Ecto neural progenitor cell (in vitro differentiated cells): ENCODE measurements at regions not wholly inside any gene's neighbourhood (a gene's known extent, or its start where the extent isn't known, plus 50 kb on each side); places are given as distances from the start of the nearest gene placed in this dataset.

Experiments used
- DNase-seq: peaks from one replicate; pipeline ENCODE4 v3.0.0-alpha.2; 2018; ENCODE audit warnings: low spot score

DNA sequence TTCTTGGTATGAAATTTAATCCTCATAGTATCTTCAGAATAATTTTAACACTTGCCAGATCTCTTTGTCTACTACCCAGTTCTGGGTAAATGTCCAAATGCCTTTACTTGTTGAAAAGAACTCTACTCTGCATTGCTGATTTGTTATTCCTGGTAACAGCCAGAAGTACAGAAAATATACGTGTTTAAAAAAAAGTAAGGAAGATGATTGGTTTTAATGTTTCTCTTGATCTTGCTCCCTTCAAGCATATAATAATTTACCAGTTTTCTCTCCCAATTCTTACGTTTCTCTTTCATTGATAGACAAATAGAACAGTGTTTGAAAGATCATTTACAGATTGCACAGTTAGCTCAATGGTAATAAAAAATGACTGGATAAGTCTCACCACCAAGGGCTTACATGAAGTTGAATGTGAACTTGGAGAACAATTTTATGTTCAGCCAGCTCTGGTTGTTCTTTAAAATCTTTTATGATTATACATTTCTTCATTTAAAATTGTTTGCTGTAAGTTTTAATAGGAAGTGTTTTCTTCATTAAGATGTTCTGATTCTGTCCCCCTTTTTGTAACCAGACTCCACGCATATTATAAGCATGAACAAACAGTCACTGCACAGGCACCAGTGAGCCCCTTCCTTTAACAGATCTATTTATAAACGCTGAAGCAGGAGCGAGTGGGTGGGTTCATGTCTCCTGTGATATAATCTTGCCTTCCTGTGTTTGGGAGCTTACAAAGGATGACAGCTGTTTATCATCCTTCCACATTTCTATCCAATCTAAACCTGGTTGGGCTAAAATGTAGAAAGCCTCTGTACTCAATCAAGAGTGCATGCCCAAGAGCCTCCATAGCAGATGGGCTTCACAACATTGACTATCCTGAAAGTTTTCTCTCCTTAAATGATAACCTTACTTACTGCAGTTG, 299.5 kb downstream of the PRL start:
- DNase-seq: no peak

DNA sequence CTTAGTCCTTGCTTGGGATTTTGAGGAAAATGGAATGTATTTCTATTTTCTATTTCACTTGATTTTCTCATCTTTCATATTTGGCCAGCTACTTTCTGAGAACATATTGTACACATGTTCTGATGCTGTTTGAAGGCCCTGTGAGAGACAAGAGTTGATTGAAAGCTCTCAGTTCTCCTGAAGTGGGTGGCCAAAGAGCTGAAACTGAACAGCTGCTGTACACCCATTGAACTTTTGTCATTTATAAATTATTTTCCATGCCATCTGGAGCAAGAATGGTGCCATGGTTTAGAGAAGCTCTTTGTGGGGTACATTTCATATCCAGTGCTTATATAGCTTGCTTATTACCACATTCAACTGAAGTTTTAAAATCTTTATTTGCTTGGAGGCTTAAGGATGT, 298.3 kb downstream of the PRL start:
- DNase-seq: no peak

DNA sequence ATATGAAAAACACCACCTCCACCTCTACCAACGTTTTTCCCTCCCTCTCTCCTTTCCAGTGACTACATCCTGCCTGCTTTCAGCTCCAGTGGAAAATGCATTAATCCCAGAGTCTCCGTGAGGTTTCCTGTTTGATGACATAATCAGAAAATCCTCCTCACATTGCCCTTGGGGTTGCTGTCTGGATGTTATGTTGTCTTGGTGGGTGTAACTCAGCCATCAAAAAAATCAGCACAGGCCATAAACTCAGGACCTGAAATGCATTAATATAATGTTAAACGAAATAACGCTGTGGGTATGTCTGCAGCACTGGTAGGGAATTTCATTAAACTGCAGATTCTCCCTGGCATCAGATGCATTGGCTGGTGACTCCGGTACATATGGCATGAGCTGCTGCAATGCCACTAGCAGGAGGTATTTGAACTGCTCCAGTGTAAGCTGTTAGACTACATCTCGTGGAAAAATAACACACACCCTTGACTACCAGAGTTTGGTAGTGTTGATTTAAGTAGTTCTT, 297.8 kb downstream of the PRL start:
- DNase-seq: no peak

DNA sequence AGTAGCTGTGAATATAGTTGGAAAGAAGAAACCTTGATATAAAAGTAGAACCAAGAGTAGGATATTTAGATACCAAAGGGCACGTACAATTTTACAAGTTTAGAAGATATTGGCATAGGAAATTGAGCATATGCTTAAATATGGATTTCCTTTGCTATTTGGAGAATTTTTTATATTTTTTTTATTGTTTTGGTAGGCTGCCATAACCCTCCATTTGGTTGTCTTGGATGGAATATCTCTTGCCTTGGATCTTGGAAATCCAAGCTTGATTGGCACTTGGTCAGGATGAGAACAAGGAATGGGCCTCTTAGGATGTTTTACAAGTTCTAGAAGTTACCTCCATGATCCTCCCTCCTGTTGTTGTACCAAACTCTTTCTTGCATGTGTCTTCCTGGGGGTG, 297.1 kb downstream of the PRL start:
- DNase-seq: no peak

DNA sequence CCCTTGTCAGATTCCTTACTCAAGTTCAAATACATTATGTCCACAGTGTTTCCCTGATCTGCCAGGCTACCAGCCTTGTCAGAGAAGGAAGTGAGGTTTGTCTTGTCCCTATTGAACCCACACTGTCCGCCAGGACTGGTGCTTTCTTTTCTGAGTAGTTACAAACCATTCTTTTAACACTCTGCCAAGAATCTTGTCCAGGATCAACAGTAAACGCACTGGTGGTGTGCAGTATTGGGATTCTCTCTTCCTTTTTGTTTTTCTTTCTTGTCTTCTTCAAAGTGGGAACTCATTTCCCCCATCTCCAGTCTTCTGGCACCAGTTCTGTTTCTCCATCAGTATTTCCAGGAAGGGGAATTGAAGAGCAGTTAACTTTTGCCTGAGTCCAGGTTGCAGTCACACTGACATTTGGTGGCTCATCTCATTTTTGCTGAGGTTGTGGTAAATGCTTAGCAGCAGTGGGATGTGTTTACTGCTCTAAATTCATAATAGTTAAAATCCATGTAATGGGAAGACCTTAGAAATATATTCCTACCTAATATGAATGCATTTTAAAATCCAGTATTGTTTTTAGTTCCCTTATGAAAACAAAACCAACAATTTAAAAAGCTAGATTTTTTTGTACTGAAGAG, 295.3 kb downstream of the PRL start:
- no peak for DNase-seq

DNA sequence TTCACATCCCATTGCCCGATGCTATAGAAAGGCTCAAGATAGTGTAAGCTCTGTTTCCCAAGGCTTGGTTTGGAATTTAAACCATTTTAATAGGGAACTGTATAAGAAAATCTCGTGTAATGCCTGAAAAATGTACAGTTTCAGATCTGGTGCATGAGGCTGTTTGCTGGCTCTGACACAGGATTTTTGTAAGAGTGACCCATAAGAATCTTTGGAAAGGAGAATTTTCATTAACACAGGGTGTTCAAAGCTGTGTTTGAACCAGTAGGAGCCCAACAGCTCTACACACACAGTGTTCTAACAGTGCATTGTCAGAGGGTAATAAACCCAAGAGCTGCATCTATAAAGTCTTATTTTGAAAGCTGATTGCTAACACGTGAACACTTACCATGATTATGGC, 293.5 kb downstream of the PRL start:
- DNase-seq: no peak

DNA sequence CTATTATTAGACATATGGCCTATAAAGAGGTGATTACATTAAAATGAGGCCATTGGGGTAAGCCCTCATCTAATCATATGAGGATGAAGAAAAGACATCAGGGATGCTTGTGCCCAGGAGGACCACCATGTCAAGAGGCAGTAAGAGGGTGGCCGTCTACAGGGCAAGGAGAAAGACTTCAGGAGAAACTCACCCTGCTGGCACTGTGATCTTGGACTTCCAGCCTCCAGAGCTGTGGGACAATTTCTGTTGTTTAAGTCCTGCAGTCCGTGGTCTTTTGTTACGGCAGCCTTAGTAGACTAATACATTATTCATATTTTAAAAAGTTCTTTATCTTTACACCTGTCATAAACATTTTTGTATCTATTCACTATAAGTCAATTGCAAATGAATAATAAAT, 290.0 kb downstream of the PRL start:
- DNase-seq: no peak

DNA sequence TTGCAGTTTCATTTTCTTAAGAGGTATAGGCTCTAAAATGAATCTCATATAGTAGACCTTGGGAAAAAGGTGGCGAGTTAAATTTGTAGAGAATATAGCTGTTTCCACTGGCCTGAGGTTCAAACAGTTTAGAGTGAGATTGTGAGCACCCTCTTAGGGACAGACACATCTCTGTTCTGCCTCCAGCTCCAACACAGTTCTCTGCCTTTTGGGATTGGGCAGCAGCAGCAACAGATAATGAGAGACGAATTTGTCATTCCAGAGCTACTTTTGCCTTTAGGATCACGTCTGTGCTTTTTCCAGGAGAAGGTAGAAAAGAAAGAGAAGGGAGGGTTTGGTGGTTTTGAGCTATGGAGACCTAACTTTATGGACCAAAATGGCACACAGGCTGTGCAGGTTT, 289.4 kb downstream of the PRL start:
- DNase-seq: no peak

DNA sequence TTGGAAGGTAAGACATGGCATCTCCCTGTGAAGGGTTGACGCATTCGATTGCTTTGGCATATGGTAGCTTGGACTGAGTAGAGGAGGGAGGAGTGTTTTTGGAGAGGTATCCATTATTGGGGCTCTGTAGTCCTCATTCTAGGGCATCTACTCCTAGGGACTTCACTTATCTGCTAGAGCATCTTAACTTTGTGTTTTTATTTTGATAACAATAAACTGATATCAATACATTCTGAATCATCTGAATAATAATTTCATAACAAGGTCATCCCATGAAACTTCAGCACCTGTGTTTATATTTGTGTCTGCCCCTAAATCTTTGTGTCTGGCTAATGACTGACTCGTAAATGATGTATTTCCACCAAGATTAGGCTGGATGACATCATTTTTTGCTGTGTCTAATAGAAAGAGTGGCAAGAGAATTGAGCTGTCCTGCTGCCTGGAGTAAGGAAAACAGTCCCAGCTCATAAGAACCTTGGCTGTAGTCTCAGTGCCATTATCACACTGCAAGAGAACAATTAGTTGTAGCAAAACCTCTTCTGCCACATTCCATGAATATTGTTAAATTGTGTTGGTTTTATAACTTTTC, 288.5 kb downstream of the PRL start:
- DNase-seq: no peak

DNA sequence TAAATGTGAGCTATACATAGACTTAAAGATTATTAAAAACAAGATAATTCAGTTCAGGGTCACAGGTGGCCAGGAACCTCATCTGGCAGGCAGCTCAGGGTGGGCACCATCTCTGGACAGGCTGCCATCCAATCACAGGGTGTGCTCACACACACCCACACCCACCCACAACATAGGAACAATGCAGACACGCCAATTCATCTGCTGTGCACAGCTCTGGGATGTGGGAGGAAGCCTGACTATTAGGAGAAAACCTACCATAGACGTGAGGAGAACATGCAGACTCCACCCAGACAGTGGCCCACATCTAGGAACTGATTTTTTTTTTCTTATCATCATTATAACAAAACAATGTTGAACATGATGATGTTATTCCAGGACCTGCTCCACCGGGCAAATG, 286.7 kb downstream of the PRL start:
- DNase-seq: no peak

DNA sequence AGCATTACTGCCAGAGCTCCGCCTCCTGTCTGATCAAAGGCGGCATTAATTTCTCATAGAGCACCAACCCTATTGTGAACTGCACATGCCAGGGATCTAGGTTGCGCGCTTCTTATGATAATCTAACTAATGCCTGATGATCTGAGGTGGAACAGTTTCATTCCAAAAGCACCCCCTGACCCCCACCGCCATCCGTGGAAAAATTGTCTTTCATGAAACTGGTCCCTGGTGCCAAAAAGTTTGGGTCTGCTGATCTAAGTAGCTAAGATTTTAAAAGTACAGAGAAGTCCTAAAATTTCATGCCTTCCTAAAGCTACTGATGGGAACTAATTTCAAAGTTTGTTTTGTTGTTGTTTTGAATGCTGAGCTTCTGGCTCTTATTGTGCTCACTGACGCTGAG, 281.6 kb downstream of the PRL start:
- DNase-seq: no peak

DNA sequence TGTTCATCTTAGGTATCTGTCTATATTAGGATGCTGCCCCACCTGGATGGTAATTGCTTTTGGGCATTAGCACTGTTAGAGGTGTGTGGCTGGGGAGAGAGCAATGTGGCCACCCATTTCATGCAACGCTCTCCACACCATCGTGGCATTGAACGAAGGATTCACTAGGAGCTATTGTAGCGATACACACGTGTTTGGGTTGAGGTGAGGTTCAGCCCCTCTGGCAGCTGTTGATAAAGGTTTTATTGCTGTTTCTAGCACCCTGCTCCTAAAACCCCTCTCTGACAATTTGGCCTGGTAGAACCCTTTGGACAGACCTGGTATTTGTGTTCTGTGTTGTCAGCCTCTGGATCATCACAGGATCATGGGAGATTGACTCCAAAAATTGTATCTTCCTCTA, 280.9 kb downstream of the PRL start:
- DNase-seq: no peak

DNA sequence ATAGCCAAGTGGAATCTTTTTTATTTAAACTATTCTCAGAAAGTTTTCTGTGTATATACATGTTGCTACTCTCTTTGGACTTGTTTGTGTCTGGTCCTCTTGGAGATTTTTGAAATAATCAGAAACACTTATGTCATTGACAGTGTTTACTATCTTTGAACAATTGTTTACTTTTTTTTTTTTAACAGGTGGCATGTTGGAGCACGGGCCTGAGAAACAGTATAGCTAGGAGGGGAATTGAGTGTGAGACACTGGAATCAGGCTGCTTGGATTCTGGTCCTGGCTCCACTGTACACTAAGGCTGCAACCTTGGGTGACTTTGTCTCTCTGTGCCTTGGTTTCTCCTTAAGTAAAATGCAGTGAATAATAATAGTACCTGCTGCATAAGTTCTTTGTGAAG, 279.6 kb downstream of the PRL start:
- no peak for DNase-seq

DNA sequence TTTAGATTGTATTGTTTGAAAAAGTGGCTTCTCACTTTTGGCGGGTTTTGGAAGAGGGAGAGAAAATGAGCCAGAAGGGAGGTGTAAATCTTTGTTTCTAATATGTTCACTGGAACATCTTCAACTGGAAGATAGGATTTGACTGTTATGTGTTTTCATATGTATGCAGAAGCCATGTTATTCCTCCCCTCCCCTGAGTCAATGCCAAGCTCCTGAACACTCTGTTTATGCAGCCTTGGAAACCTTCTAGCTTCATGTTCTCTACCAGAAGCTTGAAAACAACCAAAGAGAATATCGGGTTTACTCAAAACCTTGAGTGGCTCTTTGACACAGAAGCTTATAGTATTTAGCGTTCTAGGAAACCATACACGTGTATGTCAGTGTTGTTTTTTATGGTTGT, 279.1 kb downstream of the PRL start:
- DNase-seq: no peak

DNA sequence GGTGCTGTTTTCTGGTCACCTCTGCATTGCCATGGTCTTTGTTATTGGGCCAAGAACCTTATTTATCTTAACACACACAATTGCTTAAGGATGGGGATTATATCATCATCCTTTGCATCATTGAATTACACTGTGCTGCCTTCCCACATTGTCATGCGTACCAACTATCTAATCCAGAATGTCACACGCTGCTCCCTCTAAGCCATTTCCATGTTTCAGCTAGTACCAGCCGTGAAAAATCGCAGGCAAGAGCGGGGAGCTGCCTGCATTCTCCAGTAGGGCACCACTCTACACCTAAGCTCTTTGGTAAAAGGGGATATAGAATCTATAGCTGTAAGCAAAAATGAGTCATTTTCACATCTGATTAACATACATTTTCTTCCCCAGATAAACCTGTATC, 277.0 kb downstream of the PRL start:
- no peak for DNase-seq

DNA sequence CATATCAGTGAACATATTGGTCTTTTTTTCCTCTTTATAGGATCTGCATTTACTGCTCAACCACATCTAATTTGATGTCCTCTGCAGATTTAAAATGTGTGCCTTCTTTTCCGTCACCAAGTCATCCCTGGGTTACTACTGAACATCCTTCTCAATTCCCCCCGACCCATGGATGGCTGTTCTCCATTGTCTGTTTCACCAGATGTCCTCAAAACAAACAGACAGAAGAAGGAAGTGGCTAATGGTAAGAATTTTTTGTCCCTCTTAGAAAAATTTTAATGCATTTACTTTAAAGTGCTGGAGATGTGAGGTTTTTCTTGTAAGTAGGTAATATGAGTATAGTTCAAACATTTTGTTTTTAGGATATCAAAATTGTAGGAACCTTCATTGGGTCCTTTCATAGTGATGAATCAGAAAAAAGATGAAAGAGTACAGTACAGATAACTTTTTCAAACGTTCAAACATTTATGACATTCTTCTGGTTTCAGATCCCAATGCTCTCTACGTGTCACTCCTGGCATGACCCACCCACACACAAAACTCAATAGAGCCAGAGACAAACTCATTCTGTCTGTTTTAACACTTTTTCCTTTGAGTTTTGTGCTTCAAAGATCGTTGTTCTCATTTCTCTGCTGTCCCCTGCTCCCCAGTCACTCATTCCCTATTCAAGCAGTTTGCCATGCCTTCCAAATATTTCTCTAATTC, 276.4 kb downstream of the PRL start:
- DNase-seq: no peak

DNA sequence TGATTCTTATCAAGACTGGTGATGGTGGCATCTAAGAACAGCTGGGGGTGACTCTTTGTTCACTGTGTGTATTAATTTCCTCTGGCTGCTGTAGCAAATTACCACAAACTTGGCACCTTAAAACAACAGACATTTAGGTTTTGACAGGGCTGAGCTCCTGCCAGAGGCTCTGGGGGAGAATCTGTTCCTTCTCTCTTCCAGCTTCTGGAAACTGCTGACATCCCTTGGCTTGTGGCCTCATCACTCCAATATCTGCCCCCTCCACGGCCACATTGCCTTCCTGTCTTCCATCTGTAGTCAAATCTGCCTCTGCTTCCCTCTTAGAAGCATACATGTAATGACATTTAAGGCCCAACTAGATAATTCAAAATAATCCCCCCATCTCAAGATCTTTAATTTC, 274.9 kb downstream of the PRL start:
- no peak for DNase-seq

DNA sequence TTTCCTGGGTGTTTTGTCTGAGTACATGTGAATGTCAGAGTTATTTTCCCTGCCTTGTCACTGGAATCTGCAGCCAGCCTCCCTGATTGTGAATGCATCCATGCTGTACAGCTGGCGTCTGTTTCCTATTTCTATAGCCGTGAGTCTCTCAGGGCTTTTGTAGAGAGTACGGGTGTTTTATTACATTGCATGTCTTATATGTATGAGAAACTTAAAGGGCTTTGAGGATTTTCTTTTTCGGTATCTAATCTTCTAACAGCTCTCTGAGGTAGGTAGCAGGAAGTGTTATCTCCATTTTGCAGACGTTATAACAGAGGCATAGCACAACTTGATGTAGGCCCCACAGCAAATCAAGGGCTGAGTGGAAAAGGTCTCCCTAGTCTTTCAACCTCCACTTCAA, 272.9 kb downstream of the PRL start:
- no peak for DNase-seq

DNA sequence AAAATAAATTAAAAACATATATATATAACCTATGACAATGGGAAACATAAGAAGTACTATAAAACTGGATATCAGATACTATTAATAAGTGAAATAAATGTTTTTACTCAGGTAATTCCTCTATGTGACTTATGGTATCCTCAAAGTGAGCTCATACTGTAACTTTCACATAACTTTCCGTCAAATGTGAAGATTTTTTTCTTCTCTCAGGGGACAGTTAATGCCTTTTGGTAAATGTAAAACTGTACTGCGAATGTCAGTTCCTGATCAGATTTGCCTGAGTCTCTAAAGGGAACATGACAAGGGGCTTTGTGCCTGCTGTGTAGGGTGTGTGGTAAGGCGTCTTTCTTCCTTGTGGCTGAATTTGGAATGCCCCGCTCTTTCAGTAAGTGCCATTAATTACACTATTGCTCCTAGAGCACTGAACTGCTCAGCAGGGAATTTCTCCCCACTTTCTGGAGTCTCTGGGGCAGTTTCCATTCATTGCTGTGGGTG, 271.8 kb downstream of the PRL start:
- no peak for DNase-seq

DNA sequence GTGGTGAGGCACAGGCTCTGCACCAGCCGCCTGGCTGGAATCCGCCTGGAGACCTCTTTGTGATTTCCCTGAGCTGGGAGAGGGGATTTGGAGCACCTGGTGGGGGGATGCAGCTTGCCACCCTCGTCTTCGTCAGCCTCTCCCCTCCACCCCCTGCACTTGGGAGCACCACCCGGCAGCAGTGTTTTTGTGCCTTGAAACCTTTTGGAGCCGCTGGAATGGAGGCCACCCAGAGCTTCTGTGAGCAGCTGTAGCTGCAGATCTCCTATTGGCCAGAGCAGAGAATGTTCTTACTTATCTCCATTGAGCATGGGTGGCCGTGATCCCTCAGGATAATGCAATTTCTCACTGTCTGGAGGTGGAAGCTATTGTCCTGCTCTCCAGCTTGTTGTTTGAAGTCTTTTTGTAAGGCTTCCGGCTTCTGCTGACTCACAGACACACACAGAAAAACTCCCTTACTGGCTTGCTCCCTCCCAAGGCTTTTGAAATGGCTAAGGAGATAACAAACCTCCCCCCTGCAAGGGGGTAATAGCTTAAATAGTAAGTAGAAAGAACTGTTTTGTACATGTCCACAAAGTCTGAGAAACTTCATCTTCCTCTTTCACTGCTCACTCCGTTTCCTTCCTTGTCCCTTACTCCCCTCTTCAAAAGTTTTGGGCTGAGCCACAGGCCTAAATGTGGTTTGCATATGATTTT, 271.2 kb downstream of the PRL start:
- peak; percentile 82 for DNase-seq

DNA sequence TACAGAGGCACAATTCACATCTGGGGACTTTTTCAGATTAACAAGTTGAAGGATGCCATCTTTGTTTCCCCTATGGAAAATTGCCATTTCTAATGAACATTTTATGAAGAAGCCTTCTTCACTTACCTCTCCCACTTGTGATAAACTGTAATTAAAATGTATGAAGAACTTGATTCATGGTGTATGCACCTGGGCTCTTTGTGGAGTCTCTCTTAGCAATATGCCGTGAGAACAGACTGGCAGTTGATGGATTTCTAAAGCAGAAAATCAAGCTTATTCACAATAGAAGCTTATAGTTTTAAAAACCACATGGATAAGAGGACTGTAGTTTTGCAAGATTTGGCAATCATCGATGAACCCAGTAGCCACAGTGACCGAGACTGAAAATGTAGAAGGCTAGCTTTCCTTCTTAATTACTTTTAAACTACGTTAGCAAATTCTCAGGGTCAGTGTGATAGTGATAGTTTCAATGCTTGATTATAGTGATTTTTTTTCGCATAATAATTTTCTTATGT, 270.6 kb downstream of the PRL start:
- no peak for DNase-seq
